D341Med (cell line): ENCODE measurements at regions not wholly inside any gene's neighbourhood (a gene's known extent, or its start where the extent isn't known, plus 50 kb on each side); places are given as distances from the start of the nearest gene placed in this dataset.
A peak's percentile ranks its signal among the peaks of the same experiment; 100 is the strongest.
"Not testable (repeated sequence)": the region's sequence is repeated elsewhere in the genome, so short reads cannot be mapped to it uniquely, and the experiment has no call there.

Experiments
- DNase-seq: peaks from one replicate; pipeline ENCODE4 v3.0.0; 2012; ENCODE audit warnings: low spot score

GRCh38 chr9:117649126-117649525 is 55.1 kb upstream of the TLR4 start:
- no peak for DNase-seq

- no peak for DNase-seq
These were observed 59.1 kb upstream of the TLR4 start for GRCh38 chr9:117644932-117645636.

GRCh38 chr9:117644133-117644931 is 59.9 kb upstream of the TLR4 start:
- DNase-seq, result peak; percentile 68

GRCh38 chr9:117643288-117643654 is 60.9 kb upstream of the TLR4 start:
- no peak for DNase-seq

GRCh38 chr9:117642571-117643287 is 61.5 kb upstream of the TLR4 start:
- DNase-seq, result not testable (repeated sequence)

- no peak for DNase-seq
These were observed 67.5 kb upstream of the TLR4 start for GRCh38 chr9:117636681-117637080.

GRCh38 chr9:117625154-117625553 is 79.0 kb upstream of the TLR4 start:
- DNase-seq, result no peak

GRCh38 chr9:117624106-117624505 is 80.1 kb upstream of the TLR4 start:
- DNase-seq, result no peak

- DNase-seq, result no peak
These were observed 81.9 kb upstream of the TLR4 start for GRCh38 chr9:117622347-117622746.

- peak; percentile 69 for DNase-seq
These were observed 87.8 kb upstream of the TLR4 start for GRCh38 chr9:117616431-117616831.

GRCh38 chr9:117612317-117612716 is 91.9 kb upstream of the TLR4 start:
- DNase-seq, result no peak

GRCh38 chr9:117597977-117598376 is 106.2 kb upstream of the TLR4 start:
- DNase-seq, result no peak

- no peak for DNase-seq
These were observed 107.5 kb upstream of the TLR4 start for GRCh38 chr9:117596678-117597077.

- DNase-seq, result no peak
These were observed 108.6 kb upstream of the TLR4 start for GRCh38 chr9:117595650-117596049.

- no peak for DNase-seq
These were observed 116.9 kb upstream of the TLR4 start for GRCh38 chr9:117587263-117587662.

- no peak for DNase-seq
These were observed 130.1 kb upstream of the TLR4 start for GRCh38 chr9:117574099-117574498.

GRCh38 chr9:117564839-117565238 is 139.4 kb upstream of the TLR4 start:
- no peak for DNase-seq

- DNase-seq, result no peak
These were observed 142.4 kb upstream of the TLR4 start for GRCh38 chr9:117561761-117562160.

GRCh38 chr9:117555964-117556629 is 141.2 kb upstream of the ASTN2 start:
- DNase-seq, result peak; percentile 68

- no peak for DNase-seq
These were observed 138.0 kb upstream of the ASTN2 start for GRCh38 chr9:117552811-117553210.

- DNase-seq, result no peak
These were observed 136.3 kb upstream of the ASTN2 start for GRCh38 chr9:117551171-117551570.

- no peak for DNase-seq
These were observed 134.6 kb upstream of the ASTN2 start for GRCh38 chr9:117549444-117549843.
